OCI-LY1 (cell line): ENCODE measurements at regions not wholly inside any gene's neighbourhood (a gene's known extent, or its start where the extent isn't known, plus 50 kb on each side); places are given as distances from the start of the nearest gene placed in this dataset.

Experiments used
- H2AFZ ChIP-seq: fragments of 200-600 bp; sonication (generic), shearing (Covaris generic); 2 replicates; pipeline ENCODE4 v1.6.0; 2014; ENCODE audit warnings: antibody characterized with exemption, mild to moderate bottlenecking, low read length
- H3F3A ChIP-seq: fragments of 200-600 bp; sonication (generic), shearing (Covaris generic); 2 replicates; pipeline ENCODE4 v1.6.0; 2014; ENCODE audit warnings: mild to moderate bottlenecking, antibody characterized with exemption, low read length, moderate library complexity; ENCODE audit not compliant: insufficient read depth
- H3K27ac ChIP-seq: fragments of 200-600 bp; sonication (generic); 2 replicates; pipeline ENCODE4 v1.5.1; 2014; ENCODE audit warnings: low read length, mixed run types, mild to moderate bottlenecking, low read depth; ENCODE audit not compliant: poor library complexity, severe bottlenecking
- H3K27me3 ChIP-seq: fragments of 200-600 bp; sonication (generic); 2 replicates; pipeline ENCODE4 v1.6.0; 2014; ENCODE audit warnings: antibody characterized with exemption, mild to moderate bottlenecking, low read length, moderate library complexity; ENCODE audit not compliant: insufficient read depth
- H3K36me3 ChIP-seq: fragments of 200-600 bp; sonication (generic); 2 replicates; pipeline ENCODE4 v1.6.1; 2014; ENCODE audit warnings: mild to moderate bottlenecking, antibody characterized with exemption, low read length, moderate library complexity, mixed read lengths; ENCODE audit not compliant: insufficient read depth
- H3K4me1 ChIP-seq: fragments of 200-600 bp; sonication (generic); 2 replicates; pipeline ENCODE4 v1.5.1; 2014; ENCODE audit warnings: mild to moderate bottlenecking, low read length, moderate library complexity; ENCODE audit not compliant: insufficient read depth, severe bottlenecking
- H3K4me2 ChIP-seq: fragments of 200-600 bp; sonication (generic), shearing (Covaris generic); 2 replicates; pipeline ENCODE4 v1.6.1; 2014; ENCODE audit warnings: low read length
- H3K4me3 ChIP-seq: fragments of 200-600 bp; sonication (generic); 2 replicates; pipeline ENCODE4 v1.5.1; 2014; ENCODE audit warnings: low read length, low read depth, mild to moderate bottlenecking, mixed read lengths; ENCODE audit not compliant: poor library complexity, severe bottlenecking
- H3K79me2 ChIP-seq: fragments of 200-600 bp; shearing (Covaris generic); 2 replicates; pipeline ENCODE4 v1.6.1; 2016; ENCODE audit warnings: mixed run types, low read length, mixed read lengths; ENCODE audit not compliant: insufficient read depth
- H3K9ac ChIP-seq: fragments of 200-600 bp; sonication (generic), shearing (Covaris generic); 2 replicates; pipeline ENCODE4 v1.6.1; 2014; ENCODE audit warnings: mild to moderate bottlenecking, low read length, mixed read lengths
- H3K9me2 ChIP-seq: fragments of 200-600 bp; sonication (generic), shearing (Covaris generic); 2 replicates; pipeline ENCODE4 v1.6.1; 2014; ENCODE audit warnings: low read depth, mild to moderate bottlenecking, low read length, mixed read lengths
- H3K9me3 ChIP-seq: fragments of 200-600 bp; shearing (Covaris generic); 2 replicates; pipeline ENCODE4 v1.6.1; 2014; ENCODE audit warnings: low read length, mixed read lengths
- H4K20me1 ChIP-seq: fragments of 200-600 bp; sonication (generic), shearing (Covaris generic); 2 replicates; pipeline ENCODE4 v1.6.0; 2016; ENCODE audit warnings: mild to moderate bottlenecking, low read length; ENCODE audit not compliant: insufficient read depth
- EZH2 ChIP-seq: fragments of 200-600 bp; sonication (generic), shearing (Covaris generic); IDR thresholded peaks from 2 replicates; pipeline ENCODE4 v1.8.0; 2017; ENCODE audit warnings: borderline replicate concordance, mixed run types, mild to moderate bottlenecking, antibody characterized with exemption, low read length, moderate library complexity, mixed read lengths
- TF ChIP-seq, protein P1 (sequence below): fragments of 200-600 bp; sonication (generic), shearing (Covaris generic); IDR thresholded peaks from 2 replicates; pipeline ENCODE4 v1.5.1; 2017; ENCODE audit warnings: mild to moderate bottlenecking, antibody characterized with exemption, low read length, moderate library complexity, mixed read lengths

DNA sequence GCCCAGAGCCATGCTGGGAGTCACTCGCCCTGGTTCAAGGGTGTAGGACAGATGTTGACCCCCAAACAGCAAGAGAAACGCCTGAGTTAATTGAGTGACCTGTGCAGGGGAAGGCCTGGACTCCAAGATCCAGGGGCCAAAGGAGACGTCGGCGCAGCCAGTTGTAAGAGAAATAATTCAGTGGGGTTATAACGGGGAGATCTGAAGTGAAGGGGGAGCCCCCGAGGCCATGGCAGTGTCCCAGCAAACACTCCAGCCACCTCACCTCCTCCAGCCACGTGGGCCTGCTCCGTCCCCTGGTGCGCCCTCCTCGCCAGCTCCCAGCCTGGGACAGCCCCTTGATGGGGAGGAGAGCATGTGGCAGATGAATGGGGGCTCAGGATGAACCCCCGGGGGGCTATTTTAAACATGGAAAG is 130.7 kb upstream of the GPC1 start:
- Histone ChIP-seq H3K9ac (no peak overlapping the region), H3K79me2 (no peaks in the 10 kb centered on the region), H3K36me3 (no peaks in the 10 kb centered on the region), H3K9me3 (no peaks in the 10 kb centered on the region), H3K27me3 (no peaks in the 10 kb centered on the region), H4K20me1 (no peaks in the 10 kb centered on the region), H3K4me2 (no peak overlapping the region), H3K27ac (no peak overlapping the region), H3K9me2 (no peaks in the 10 kb centered on the region), H3K4me3 (no peak overlapping the region), H3K4me1 (no peaks in the 10 kb centered on the region), H2AFZ (no peak overlapping the region), H3F3A (no peaks in the 10 kb centered on the region)
- TF ChIP-seq, protein P1, sequence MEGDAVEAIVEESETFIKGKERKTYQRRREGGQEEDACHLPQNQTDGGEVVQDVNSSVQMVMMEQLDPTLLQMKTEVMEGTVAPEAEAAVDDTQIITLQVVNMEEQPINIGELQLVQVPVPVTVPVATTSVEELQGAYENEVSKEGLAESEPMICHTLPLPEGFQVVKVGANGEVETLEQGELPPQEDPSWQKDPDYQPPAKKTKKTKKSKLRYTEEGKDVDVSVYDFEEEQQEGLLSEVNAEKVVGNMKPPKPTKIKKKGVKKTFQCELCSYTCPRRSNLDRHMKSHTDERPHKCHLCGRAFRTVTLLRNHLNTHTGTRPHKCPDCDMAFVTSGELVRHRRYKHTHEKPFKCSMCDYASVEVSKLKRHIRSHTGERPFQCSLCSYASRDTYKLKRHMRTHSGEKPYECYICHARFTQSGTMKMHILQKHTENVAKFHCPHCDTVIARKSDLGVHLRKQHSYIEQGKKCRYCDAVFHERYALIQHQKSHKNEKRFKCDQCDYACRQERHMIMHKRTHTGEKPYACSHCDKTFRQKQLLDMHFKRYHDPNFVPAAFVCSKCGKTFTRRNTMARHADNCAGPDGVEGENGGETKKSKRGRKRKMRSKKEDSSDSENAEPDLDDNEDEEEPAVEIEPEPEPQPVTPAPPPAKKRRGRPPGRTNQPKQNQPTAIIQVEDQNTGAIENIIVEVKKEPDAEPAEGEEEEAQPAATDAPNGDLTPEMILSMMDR, result no peak
- TF ChIP-seq EZH2, result no peak

DNA sequence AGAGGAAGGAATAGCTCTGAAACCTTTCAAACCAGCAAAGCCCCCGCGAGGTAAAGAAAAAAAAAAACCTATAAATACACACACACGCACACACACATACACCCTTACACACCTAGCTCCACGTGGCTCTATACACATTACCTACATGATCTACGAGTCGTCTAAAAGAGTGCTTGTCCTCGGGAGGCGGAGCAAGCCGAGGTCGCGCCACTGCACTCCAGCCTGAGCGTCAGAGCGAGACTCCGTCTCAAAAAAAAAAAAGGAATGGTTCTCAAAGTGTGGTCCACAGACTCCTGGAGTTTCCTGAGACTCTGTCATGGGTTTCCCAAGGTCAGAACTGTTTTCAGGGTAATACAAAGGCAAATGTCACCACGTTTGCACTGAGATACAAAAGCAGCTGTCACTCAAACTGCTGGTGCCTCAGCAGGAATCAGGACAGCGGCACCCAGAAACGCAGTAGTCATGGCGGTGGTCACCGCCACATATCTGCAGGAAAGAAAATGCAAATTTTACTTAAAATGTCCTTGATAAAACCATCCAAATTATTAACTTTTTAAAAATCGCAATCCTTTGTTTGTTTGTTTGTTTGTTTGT is 130.0 kb upstream of the GPC1 start:
- TF ChIP-seq, protein P1, result no peak
- TF ChIP-seq EZH2, result no peak
- Histone ChIP-seq H4K20me1 (no peaks in the 10 kb centered on the region), H3K4me3 (no peak overlapping the region), H3K9ac (no peak overlapping the region), H2AFZ (no peak overlapping the region), H3K4me2 (no peak overlapping the region), H3K27ac (no peak overlapping the region), H3K9me3 (no peaks in the 10 kb centered on the region), H3K27me3 (no peaks in the 10 kb centered on the region), H3K4me1 (no peaks in the 10 kb centered on the region), H3K36me3 (no peaks in the 10 kb centered on the region), H3K9me2 (no peaks in the 10 kb centered on the region), H3F3A (no peaks in the 10 kb centered on the region), H3K79me2 (no peaks in the 10 kb centered on the region)

DNA sequence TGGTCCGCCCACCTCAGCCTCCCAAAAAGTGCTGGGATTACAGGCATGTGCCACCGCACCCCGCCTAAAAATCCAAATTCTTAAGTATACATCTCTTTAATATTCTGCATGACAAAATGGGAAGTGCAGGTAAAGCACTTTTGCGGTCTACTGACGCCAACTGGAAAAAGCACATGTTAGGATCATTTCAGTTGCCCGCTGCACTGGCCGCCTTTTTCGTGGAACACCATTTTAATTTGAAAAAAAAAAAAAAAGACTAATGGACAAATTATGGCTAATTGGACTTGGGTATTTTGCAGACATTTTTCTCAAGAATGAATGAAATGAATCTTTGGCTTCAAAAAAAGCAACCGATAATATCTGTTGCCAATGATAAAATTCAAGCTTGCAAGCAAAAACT is 129.3 kb upstream of the GPC1 start:
- Histone ChIP-seq H3K4me1 (no peaks in the 10 kb centered on the region), H3K9me3 (no peaks in the 10 kb centered on the region), H3K79me2 (no peaks in the 10 kb centered on the region), H3K9me2 (no peaks in the 10 kb centered on the region), H3F3A (no peaks in the 10 kb centered on the region), H3K27me3 (no peaks in the 10 kb centered on the region), H3K4me2 (no peak overlapping the region), H2AFZ (no peak overlapping the region), H3K36me3 (no peaks in the 10 kb centered on the region), H3K9ac (no peak overlapping the region), H4K20me1 (no peaks in the 10 kb centered on the region), H3K27ac (no peak overlapping the region), H3K4me3 (no peak overlapping the region)
- TF ChIP-seq, protein P1, result no peak
- no peak for TF ChIP-seq EZH2
